ENCODE measurements at regions not wholly inside any gene's neighbourhood (a gene's known extent, or its start where the extent isn't known, plus 50 kb on each side); places are given as distances from the start of the nearest gene placed in this dataset.
A peak's percentile ranks its signal among the peaks of the same experiment; 100 is the strongest.

DNA sequence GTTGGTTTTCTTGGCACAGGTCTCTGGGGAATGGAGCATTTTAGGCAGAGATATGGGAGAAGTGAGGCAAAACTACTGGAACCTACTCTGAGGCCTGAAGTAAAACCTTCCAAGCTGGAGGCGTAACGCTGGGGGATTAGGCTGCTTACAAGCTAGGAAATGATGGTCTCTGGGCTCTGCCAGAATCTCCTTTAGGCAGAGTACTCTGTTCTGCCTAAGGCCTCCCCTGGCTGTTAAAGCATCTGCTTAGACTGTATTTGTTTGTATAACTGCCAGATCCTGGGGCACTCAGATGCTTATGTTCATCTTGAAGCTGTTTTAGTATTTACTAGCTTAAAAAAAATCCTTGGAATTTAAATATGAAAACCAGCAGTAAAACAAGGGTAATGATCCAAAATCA lies 822.2 kb downstream of the RPA4 start:
- TF ChIP-seq, protein P1, sequence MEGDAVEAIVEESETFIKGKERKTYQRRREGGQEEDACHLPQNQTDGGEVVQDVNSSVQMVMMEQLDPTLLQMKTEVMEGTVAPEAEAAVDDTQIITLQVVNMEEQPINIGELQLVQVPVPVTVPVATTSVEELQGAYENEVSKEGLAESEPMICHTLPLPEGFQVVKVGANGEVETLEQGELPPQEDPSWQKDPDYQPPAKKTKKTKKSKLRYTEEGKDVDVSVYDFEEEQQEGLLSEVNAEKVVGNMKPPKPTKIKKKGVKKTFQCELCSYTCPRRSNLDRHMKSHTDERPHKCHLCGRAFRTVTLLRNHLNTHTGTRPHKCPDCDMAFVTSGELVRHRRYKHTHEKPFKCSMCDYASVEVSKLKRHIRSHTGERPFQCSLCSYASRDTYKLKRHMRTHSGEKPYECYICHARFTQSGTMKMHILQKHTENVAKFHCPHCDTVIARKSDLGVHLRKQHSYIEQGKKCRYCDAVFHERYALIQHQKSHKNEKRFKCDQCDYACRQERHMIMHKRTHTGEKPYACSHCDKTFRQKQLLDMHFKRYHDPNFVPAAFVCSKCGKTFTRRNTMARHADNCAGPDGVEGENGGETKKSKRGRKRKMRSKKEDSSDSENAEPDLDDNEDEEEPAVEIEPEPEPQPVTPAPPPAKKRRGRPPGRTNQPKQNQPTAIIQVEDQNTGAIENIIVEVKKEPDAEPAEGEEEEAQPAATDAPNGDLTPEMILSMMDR (IDR thresholded peaks at IDR 0.05), result no peak
- DNase-seq, result no peak
- Mint-ChIP-seq H3K4me1 (no peaks in the 10 kb centered on the region), H3K27me3 (ENCODE audit: low read depth, poor library complexity) (peaks cover 4% of the 10 kb centered on the region), H3K4me3 (no peak overlapping the region), H3K9me3 (no peaks in the 10 kb centered on the region), H3K27ac (no peak overlapping the region), H3K36me3 (ENCODE audit: low read depth) (no peaks in the 10 kb centered on the region)

DNA sequence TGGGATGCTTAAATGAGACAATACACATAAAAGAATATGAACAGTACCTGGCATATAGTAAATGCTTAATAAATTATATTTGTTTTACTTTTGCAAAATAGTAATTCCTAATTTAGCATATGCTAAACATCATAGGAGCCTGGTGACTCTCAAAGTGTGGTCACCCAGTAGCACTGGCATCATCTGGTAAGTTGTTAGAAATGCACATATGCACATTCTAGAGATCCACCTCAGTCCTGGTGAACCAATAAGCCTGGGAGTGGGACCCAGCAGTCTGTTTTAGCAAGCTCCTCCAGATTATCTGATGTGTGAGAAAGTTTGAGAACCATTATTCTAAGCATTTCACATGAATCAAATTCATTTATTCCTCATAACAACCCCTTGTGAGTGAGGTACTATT lies 830.4 kb downstream of the RPA4 start:
- Mint-ChIP-seq H3K4me3 (no peak overlapping the region), H3K9me3 (peaks cover 3% of the 10 kb centered on the region), H3K4me1 (no peaks in the 10 kb centered on the region), H3K27me3 (ENCODE audit: low read depth, poor library complexity) (no peaks in the 10 kb centered on the region), H3K36me3 (ENCODE audit: low read depth) (no peaks in the 10 kb centered on the region), H3K27ac (no peak overlapping the region)
- TF ChIP-seq, protein P1 (IDR thresholded peaks at IDR 0.05), result no peak
- no peak for DNase-seq

DNA sequence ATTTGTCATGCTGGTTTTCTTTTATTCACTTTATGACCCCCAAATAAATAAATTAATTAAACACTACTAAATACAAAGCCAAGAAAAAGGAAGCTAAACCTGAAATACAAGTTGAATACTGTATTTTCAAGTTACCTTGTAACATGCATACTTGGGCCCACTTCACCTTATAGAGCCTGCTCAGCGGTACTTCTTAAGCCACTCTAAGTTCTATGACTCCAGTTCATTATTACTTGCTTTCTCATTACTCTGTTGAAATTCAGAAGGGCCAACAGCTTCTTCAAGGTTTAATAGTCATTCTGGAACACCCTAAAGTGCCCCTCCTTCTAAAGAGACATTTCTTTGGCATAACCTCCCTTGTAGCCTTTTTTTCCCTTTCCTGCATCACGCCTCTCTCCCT lies 844.5 kb downstream of the RPA4 start:
- no peaks in the 10 kb centered on the region for H3K36me3 Mint-ChIP-seq (ENCODE audit: low read depth)
- no peaks in the 10 kb centered on the region for H3K27me3 Mint-ChIP-seq (ENCODE audit: low read depth, poor library complexity)
- TF ChIP-seq, protein P1 (IDR thresholded peaks at IDR 0.05), result no peak
- no peaks in the 10 kb centered on the region for H3K4me1 Mint-ChIP-seq
- no peak overlapping the region for H3K4me3 Mint-ChIP-seq
- peaks cover 7% of the 10 kb centered on the region for H3K9me3 Mint-ChIP-seq
- DNase-seq, result no peak
- no peak overlapping the region for H3K27ac Mint-ChIP-seq

DNA sequence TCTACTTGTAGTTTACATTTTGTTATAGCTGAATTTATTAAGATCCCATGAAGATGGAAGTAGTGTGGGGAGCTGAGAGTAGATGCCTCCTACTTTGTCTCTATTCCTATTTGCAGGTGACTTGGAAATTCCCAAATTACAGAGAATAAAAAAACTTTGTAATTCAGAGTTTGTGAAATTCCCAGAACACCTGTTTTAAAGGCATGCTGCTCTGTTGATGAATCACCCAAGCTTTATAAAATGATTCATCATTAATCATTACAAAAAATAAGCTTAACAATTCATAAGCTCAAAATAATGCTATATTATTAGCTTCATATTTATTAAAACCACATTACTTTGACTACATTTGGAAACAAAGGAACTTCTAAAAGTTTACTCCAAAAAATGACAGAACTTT lies 856.3 kb downstream of the RPA4 start:
- Mint-ChIP-seq H3K4me1 (no peaks in the 10 kb centered on the region), H3K27ac (no peak overlapping the region), H3K9me3 (peaks cover 21% of the 10 kb centered on the region), H3K4me3 (no peak overlapping the region), H3K27me3 (ENCODE audit: low read depth, poor library complexity) (peaks cover 2% of the 10 kb centered on the region), H3K36me3 (ENCODE audit: low read depth) (no peaks in the 10 kb centered on the region)
- TF ChIP-seq, protein P1 (IDR thresholded peaks at IDR 0.05), result no peak
- DNase-seq, result no peak

DNA sequence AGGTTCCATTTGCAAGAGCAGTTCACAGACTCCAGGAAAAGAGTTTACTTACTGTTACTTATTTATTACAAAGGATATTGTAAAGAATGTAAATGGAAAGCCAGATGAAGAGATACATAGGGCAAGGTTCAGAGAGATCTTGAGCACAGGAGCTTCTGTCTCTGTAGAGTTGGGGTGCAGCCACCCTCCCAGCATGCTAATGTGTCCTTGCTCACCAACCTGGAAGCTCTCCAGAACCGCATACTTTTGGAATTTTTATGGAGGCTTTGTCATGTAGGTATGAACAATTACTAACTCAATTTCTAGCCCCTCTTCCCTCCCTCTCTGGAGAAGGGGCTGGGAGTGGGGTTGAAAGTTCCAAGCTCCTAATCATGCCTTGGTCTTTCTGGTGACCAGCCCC lies 857.2 kb downstream of the RPA4 start:
- DNase-seq, result no peak
- H3K4me1 Mint-ChIP-seq, result no peaks in the 10 kb centered on the region

DNA sequence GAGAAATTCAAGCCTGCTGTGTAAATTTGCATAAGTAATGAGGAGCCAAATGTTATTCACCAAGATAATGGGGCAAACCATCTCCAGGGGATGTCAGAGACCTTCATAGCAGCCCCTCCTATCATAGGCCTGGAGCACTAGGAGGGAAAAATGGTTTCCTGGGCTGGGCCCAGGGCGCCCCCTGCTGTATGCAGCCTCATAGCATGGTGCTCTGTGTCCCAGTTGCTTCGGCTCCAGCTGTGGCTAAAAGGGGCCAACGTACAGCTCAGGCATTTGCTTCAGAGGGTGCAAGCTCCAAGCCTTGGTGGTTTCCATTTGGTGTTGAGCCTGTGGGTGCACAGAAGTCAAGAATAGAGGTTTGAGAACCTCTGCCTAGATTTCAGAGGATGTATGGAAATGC lies 859.3 kb downstream of the RPA4 start:
- Mint-ChIP-seq H3K36me3 (ENCODE audit: low read depth) (no peaks in the 10 kb centered on the region), H3K4me1 (no peaks in the 10 kb centered on the region), H3K9me3 (peaks cover 6% of the 10 kb centered on the region), H3K4me3 (no peak overlapping the region), H3K27me3 (ENCODE audit: low read depth, poor library complexity) (peaks cover 17% of the 10 kb centered on the region), H3K27ac (no peak overlapping the region)
- DNase-seq, result peak; percentile 3
- TF ChIP-seq, protein P1 (IDR thresholded peaks at IDR 0.05), result no peak

More for the DNA sequence above, 857.2 kb downstream of the RPA4 start:
- Mint-ChIP-seq H3K36me3 (ENCODE audit: low read depth) (no peaks in the 10 kb centered on the region), H3K27ac (no peak overlapping the region), H3K27me3 (ENCODE audit: low read depth, poor library complexity) (peaks cover 10% of the 10 kb centered on the region), H3K4me3 (no peak overlapping the region), H3K9me3 (peaks cover 19% of the 10 kb centered on the region)
- TF ChIP-seq, protein P1 (IDR thresholded peaks at IDR 0.05), result no peak

Measured in nephron progenitor cell (in vitro differentiated cells).